DMS 273 (cell line): ENCODE measurements at regions not wholly inside any gene's neighbourhood (a gene's known extent, or its start where the extent isn't known, plus 50 kb on each side); places are given as distances from the start of the nearest gene placed in this dataset.

Experiments used
- DNase-seq: peaks from one replicate; lab custom pipeline; 2025; ENCODE audit not compliant: unreplicated experiment; lab: John Stamatoyannopoulos, UW

- DNase-seq, result no peak
Measured at GRCh38 chr11:69364921-69365320, 71.0 kb downstream of the MYEOV start.

GRCh38 chr11:69365558-69365957, 71.6 kb downstream of the MYEOV start:
- no peak for DNase-seq

GRCh38 chr11:69366591-69366990, 72.6 kb downstream of the MYEOV start:
- no peak for DNase-seq

- DNase-seq, result no peak
Measured at GRCh38 chr11:69367211-69367964, 73.4 kb downstream of the MYEOV start.

- peak; percentile 23 for DNase-seq
Measured at GRCh38 chr11:69368119-69368880, 74.3 kb downstream of the MYEOV start.

- no peak for DNase-seq
Measured at GRCh38 chr11:69369210-69369825, 75.4 kb downstream of the MYEOV start.

- no peak for DNase-seq
Measured at GRCh38 chr11:69369945-69370344, 76.0 kb downstream of the MYEOV start.

- no peak for DNase-seq
Measured at GRCh38 chr11:69370984-69371709, 77.2 kb downstream of the MYEOV start.

GRCh38 chr11:69371731-69372588, 78.0 kb downstream of the MYEOV start:
- DNase-seq, result no peak

- DNase-seq, result peak; percentile 79
Measured at GRCh38 chr11:69372589-69373250, 78.8 kb downstream of the MYEOV start.

- no peak for DNase-seq
Measured at GRCh38 chr11:69373251-69373635, 79.3 kb downstream of the MYEOV start.

GRCh38 chr11:69374110-69374945, 80.4 kb downstream of the MYEOV start:
- DNase-seq, result peak; percentile 90

GRCh38 chr11:69374946-69375310, 81.0 kb downstream of the MYEOV start:
- no peak for DNase-seq

- DNase-seq, result no peak
Measured at GRCh38 chr11:69375316-69376154, 81.6 kb downstream of the MYEOV start.

GRCh38 chr11:69376155-69377028, 82.4 kb downstream of the MYEOV start:
- no peak for DNase-seq

GRCh38 chr11:69377029-69377952, 83.3 kb downstream of the MYEOV start:
- DNase-seq, result peak; percentile 47
